PC-3 (cell line): ENCODE measurements at regions not wholly inside any gene's neighbourhood (a gene's known extent, or its start where the extent isn't known, plus 50 kb on each side); places are given as distances from the start of the nearest gene placed in this dataset.

ENCODE experiments used
- EZH2 ChIP-seq: fragments of 300-600 bp; sonication (generic); IDR thresholded peaks from one replicate; pipeline ENCODE4 v1.6.1; 2017; ENCODE audit warnings: antibody characterized with exemption, mild to moderate bottlenecking, low read length; ENCODE audit not compliant: unreplicated experiment
- EZH2phosphoT487 ChIP-seq: fragments of 300-600 bp; sonication (generic); IDR thresholded peaks from 2 replicates; pipeline ENCODE4 v1.6.1; 2018; ENCODE audit warnings: mild to moderate bottlenecking, antibody characterized with exemption, low read length, borderline replicate concordance
- TF ChIP-seq, protein P1 (sequence below): fragments of 300-600 bp; sonication (generic); conservative IDR thresholded peaks from 2 replicates; pipeline ENCODE4 v1.5.1; 2017; ENCODE audit warnings: antibody characterized with exemption, low read depth, mild to moderate bottlenecking, low read length

DNA sequence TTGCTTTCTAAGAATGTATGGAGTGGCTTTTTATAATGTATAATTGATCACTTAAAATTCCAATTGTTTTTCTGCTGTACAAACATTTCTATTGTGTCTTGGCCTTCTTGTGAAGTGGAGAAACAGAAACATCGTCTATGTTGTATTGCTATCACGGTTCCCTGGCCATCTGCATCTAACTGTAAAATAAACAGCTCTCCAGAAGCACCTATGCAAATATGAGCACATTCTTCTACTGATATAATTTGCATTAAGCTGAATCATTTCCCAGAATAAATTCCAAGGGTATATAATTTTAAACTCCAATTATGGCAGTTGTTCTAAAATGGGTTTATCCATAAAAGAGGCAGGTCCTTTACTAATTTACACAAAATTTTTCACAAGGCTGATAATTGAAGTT, 261.6 kb upstream of the STS start:
- TF ChIP-seq, protein P1, sequence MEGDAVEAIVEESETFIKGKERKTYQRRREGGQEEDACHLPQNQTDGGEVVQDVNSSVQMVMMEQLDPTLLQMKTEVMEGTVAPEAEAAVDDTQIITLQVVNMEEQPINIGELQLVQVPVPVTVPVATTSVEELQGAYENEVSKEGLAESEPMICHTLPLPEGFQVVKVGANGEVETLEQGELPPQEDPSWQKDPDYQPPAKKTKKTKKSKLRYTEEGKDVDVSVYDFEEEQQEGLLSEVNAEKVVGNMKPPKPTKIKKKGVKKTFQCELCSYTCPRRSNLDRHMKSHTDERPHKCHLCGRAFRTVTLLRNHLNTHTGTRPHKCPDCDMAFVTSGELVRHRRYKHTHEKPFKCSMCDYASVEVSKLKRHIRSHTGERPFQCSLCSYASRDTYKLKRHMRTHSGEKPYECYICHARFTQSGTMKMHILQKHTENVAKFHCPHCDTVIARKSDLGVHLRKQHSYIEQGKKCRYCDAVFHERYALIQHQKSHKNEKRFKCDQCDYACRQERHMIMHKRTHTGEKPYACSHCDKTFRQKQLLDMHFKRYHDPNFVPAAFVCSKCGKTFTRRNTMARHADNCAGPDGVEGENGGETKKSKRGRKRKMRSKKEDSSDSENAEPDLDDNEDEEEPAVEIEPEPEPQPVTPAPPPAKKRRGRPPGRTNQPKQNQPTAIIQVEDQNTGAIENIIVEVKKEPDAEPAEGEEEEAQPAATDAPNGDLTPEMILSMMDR = no peak
- TF ChIP-seq EZH2phosphoT487 (no peak), EZH2 (no peak)
